CD4-positive, alpha-beta T cell treated with Interleukin-1 beta for 1 hour (primary cell): ENCODE measurements at regions not wholly inside any gene's neighbourhood (a gene's known extent, or its start where the extent isn't known, plus 50 kb on each side); places are given as distances from the start of the nearest gene placed in this dataset.
A peak's percentile ranks its signal among the peaks of the same experiment; 100 is the strongest.

Source experiments
- DNase-seq, 2 donors: peaks; one replicate each; pipeline ENCODE4 v3.0.0-alpha.2; 2020 to 2022

- no peak for DNase-seq
These were observed 72.3 kb upstream of the LEP start for GRCh38 chr7:128168667-128169210.

GRCh38 chr7:128170461-128170860 is 70.6 kb upstream of the LEP start:
- DNase-seq = no peak

- no peak for DNase-seq
These were observed 69.6 kb upstream of the LEP start for GRCh38 chr7:128171342-128171918.

GRCh38 chr7:128172151-128172550 is 68.9 kb upstream of the LEP start:
- DNase-seq = no peak

GRCh38 chr7:128172963-128173362 is 68.1 kb upstream of the LEP start:
- DNase-seq = no peak

GRCh38 chr7:128174386-128174785 is 66.7 kb upstream of the LEP start:
- DNase-seq = no peak

GRCh38 chr7:128176696-128177095 is 64.4 kb upstream of the LEP start:
- no peak for DNase-seq

DNA sequence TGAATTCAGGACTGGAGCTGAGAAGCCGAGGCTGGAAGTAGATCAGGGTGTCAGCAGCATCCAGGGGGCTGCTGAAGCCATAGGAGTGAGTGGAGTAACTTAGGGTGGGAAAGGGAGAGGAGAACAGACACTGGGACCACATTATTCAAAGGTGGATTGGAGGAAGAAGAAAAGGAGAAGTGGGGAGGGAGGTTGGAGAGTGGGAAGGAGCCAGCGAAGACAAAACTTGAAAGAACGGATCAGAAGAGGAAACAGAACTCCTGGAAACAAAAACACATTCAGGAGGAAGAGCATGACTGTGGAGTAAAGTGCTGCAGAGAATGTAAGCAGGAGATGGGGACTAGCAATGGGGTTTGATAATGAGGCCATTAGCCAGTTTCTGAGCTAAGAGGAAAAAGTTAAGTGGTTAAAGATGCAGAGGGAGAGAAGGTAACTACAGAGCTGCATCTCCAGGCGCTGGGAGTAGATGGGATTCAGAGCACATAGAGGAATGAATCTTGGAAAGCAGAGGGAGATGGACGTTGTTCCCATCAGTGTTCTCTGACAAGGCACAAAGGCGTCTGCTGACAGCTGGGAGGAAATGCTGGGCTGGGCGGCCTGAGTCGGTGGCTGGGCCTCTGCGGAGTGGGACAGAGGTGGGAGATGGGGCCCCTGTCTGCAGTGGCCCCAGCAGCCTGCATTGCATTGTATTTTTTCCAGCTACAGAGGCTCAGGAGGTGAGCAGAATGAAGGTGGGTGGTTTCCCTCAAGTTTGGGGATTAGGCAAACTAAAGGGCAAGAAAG is 63.1 kb upstream of the LEP start:
- DNase-seq = no peak

DNA sequence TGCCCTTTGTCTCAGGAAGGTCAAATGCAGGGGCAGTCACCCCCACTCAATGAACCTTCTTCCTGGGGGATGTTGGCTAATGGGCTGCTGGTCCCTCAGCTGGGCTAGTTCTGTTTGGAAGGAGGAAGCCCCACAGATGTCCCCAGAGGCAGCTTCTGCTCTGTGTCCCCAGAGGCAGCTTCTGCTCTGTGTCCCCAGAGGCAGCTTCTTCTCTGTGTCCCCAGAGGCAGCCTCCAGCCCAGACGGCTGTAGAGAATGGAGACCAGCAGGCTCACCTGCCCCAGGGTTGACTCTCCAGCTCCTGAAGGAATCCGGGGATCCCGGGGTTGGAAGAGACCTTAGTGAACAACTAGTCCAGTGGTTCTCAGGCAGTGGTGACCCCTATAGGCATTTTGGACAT is 62.5 kb upstream of the LEP start:
- peak in 1 of 2 donors; percentile 31 for DNase-seq

- DNase-seq = no peak
These were observed 52.5 kb upstream of the LEP start for GRCh38 chr7:128188396-128189230.

- no peak for DNase-seq
These were observed 51.7 kb upstream of the LEP start for GRCh38 chr7:128189231-128189930.

GRCh38 chr7:128190051-128190647 is 50.9 kb upstream of the LEP start:
- DNase-seq = no peak

- DNase-seq = no peak
These were observed 49.8 kb upstream of the LEP start for GRCh38 chr7:128191136-128191844.
